ENCODE measurements at regions not wholly inside any gene's neighbourhood (a gene's known extent, or its start where the extent isn't known, plus 50 kb on each side); places are given as distances from the start of the nearest gene placed in this dataset.

GRCh38 chr19:31511098-31511497 is 161.9 kb upstream of the TSHZ3 start:
- Histone ChIP-seq H3K27me3 (ENCODE audit: control insufficient read depth, insufficient read depth, low read length) (no peaks in the 10 kb centered on the region), H3K9me3 (ENCODE audit: control insufficient read depth in 2 of 3, insufficient read depth in 1 of 3, low read length in 3 of 3) (no peaks in the 10 kb centered on the region), H3K4me1 (ENCODE audit: control insufficient read depth in 2 of 3, insufficient read depth in 2 of 3, low read depth in 1 of 3, low read length in 3 of 3) (no peaks in the 10 kb centered on the region), H3K4me3 (ENCODE audit: low read length in 3 of 3) (no peak overlapping the region), H3K36me3 (ENCODE audit: control insufficient read depth in 2 of 3, insufficient read depth in 3 of 3, low read length in 3 of 3) (no peaks in the 10 kb centered on the region), H3K9ac (ENCODE audit: low read length in 3 of 3) (no peak overlapping the region), H3K27ac (ENCODE audit: low read depth in 2 of 2, low read length in 2 of 2) (no peak overlapping the region)
- no peak for FAIRE-seq
- TF ChIP-seq CTCF (IDR thresholded peaks at IDR 0.05; ENCODE audit: borderline replicate concordance, extremely low read depth, insufficient read depth) = no peak
- intact Hi-C loops (cut with DNase I) = no loop called here
- DNase-seq = no peak

GRCh38 chr19:31511696-31512095 is 162.5 kb upstream of the TSHZ3 start:
- TF ChIP-seq CTCF (IDR thresholded peaks at IDR 0.05; ENCODE audit: borderline replicate concordance, extremely low read depth, insufficient read depth) = no peak
- intact Hi-C loops (cut with DNase I) = no loop called here
- Histone ChIP-seq H3K4me3 (ENCODE audit: low read length in 3 of 3) (no peak overlapping the region), H3K36me3 (ENCODE audit: control insufficient read depth in 2 of 3, insufficient read depth in 3 of 3, low read length in 3 of 3) (no peaks in the 10 kb centered on the region), H3K27ac (ENCODE audit: low read depth in 2 of 2, low read length in 2 of 2) (no peak overlapping the region), H3K4me1 (ENCODE audit: control insufficient read depth in 2 of 3, insufficient read depth in 2 of 3, low read depth in 1 of 3, low read length in 3 of 3) (no peaks in the 10 kb centered on the region), H3K9me3 (ENCODE audit: control insufficient read depth in 2 of 3, insufficient read depth in 1 of 3, low read length in 3 of 3) (no peaks in the 10 kb centered on the region), H3K9ac (ENCODE audit: low read length in 3 of 3) (no peak overlapping the region), H3K27me3 (ENCODE audit: control insufficient read depth, insufficient read depth, low read length) (no peaks in the 10 kb centered on the region)
- no peak for FAIRE-seq
- peak in 1 of 5 donors; percentile 30 for DNase-seq

DNA sequence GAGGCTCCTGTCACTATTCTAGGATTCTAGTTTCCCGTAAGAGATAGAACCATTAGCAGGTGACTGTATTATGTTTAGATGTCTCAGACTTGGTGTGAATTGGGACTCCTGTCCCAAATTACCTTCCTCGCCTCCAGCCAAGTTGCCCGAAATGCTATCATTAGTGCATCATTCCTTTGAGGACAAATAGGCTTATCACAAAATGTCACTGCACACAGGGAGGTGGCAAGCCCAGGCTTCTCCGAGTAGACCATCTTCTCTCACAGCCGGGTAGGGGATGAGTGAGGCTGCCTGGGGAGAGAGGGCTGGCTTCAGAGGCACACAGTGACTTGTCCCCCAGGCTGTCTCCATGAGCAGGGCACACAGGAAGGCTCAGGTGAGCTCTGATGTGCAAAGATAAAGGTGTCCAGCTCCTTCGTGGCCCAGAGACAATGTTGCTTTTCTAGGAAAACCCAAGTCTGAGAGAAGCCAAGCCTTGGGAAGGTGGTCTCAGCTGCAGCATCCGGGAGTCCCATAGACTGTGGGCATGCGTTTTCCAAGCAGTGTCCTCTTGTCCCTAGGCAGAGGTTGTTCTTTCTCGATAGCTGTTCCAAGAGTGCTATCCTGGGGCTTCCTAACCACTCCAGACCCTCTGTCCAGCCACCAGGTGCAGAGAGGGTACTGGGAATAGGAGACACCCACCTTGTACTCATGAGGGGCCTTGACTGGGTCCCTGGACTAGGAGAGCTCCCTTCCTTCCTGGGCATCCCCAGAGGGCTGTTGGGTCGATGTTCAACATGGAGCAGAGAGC is 163.1 kb upstream of the TSHZ3 start:
- H3K4me3 ChIP-seq (ENCODE audit: low read length in 3 of 3) = no peak overlapping the region
- H3K4me1 ChIP-seq (ENCODE audit: control insufficient read depth in 2 of 3, insufficient read depth in 2 of 3, low read depth in 1 of 3, low read length in 3 of 3) = no peaks in the 10 kb centered on the region
- H3K27me3 ChIP-seq (ENCODE audit: control insufficient read depth, insufficient read depth, low read length) = no peaks in the 10 kb centered on the region
- H3K27ac ChIP-seq (ENCODE audit: low read depth in 2 of 2, low read length in 2 of 2) = no peak overlapping the region
- intact Hi-C loops (cut with DNase I) = no loop called here
- H3K36me3 ChIP-seq (ENCODE audit: control insufficient read depth in 2 of 3, insufficient read depth in 3 of 3, low read length in 3 of 3) = no peaks in the 10 kb centered on the region
- DNase-seq = no peak
- H3K9ac ChIP-seq (ENCODE audit: low read length in 3 of 3) = no peak overlapping the region
- H3K9me3 ChIP-seq (ENCODE audit: control insufficient read depth in 2 of 3, insufficient read depth in 1 of 3, low read length in 3 of 3) = no peaks in the 10 kb centered on the region
- no peak for TF ChIP-seq CTCF (IDR thresholded peaks at IDR 0.05; ENCODE audit: borderline replicate concordance, extremely low read depth, insufficient read depth)
- no peak for FAIRE-seq

All from kidney (tissue), 13 donors.